HT-29 (cell line): ENCODE measurements at regions not wholly inside any gene's neighbourhood (a gene's known extent, or its start where the extent isn't known, plus 50 kb on each side); places are given as distances from the start of the nearest gene placed in this dataset.
A peak's percentile ranks its signal among the peaks of the same experiment; 100 is the strongest.
"Not testable (repeated sequence)": the region's sequence is repeated elsewhere in the genome, so short reads cannot be mapped to it uniquely, and the experiment has no call there.

Source experiments
- DNase-seq: peaks from one replicate; pipeline ENCODE4 v3.0.0-alpha.2; 2015; ENCODE audit warnings: low spot score

GRCh38 chr21:31819692-31820091, 53.1 kb upstream of the HUNK start:
- not testable (repeated sequence) for DNase-seq

GRCh38 chr21:31814356-31814755, 58.5 kb upstream of the HUNK start:
- not testable (repeated sequence) for DNase-seq

GRCh38 chr21:31813862-31814261, 59.0 kb upstream of the HUNK start:
- DNase-seq: no peak

GRCh38 chr21:31804008-31804394, 68.8 kb upstream of the HUNK start:
- DNase-seq: no peak

DNA sequence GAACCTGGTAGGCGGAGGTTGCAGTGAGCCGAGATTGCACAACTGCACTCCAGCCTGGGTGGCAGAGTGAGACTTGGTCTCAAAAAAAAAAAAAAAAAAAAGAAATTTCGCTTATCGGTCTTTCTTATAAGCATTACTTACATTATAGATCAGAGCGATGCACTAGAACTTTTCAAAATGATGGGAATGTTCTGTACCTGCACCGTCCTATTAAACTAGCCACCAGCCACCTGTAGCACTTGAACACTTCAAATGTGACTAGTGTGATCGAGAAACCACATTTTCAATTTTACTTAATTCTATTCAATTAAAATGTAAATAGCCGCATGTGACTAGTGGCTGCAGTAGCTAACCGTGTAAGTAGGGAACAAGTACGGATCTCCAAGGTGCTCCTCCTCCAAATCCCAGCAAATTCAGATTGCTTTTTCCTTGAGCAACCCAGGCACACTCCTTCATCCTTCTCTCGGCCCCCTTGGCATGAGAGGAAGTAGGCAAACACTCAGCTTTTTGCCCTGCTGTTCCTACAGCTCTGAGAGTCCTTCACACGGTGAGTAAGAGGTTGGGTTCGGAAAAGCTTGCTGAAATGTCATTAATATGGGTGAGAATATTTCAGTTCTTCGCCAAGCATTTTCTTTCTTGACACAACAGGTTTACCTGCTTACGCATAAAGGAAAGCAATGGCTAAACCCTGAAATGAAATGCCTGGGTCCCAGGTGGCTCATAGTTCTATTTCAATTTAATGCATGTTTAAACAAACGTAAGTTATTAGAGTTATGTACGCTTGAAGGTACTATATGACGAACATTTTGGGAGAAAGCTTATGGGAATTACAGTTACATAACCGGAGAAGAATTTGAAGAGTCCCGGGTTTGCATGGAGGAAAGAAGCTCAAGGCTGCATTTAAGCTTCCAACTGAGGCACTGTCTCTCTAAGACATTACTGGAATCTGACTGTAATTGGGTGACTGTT, 69.5 kb upstream of the HUNK start:
- no peak for DNase-seq

GRCh38 chr21:31802331-31802730, 70.4 kb upstream of the SCAF4 start:
- DNase-seq: no peak

GRCh38 chr21:31801551-31802219, 69.8 kb upstream of the SCAF4 start:
- no peak for DNase-seq

DNA sequence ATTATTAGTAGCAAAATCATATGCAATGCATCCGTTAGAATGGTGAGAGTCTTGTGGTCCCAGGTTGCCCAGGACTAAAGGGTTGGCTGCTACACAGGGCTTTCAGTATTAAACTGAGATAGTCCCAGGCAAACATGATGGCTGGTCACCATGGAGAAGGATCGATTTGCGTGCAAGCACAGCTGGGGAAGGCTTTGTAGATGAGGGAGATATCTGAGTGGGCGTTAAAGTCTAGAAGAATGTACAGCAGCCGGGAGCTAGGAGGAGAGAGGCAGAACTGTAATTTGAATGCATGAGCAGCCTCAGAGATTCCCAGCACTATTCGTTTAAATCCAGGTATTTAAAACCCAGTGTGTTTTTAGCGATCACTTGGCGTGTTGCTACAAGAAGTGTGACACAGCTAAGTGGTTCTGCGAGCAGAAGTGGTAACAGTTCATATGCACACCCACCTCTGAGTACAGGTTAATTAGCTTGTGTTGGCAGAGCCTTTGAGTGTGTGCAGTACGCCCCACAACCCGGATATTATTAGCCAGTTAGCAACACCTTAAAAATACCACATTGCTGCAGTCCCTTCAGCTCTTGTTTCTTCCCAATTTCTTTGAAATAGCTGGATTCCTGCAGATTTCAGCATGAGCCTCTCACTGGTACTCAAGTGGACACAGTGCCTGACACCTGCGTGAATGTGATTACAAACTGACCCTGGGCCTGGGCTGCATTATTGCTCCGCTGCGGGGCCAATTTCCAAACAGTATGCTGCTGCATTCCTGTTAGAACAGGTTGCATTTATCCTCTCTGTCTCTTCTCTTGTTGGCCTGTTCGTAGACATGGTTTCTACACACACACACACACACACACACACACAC, 67.2 kb upstream of the SCAF4 start:
- DNase-seq: no peak

GRCh38 chr21:31795992-31796391, 64.1 kb upstream of the SCAF4 start:
- DNase-seq: no peak

GRCh38 chr21:31790420-31790819, 58.5 kb upstream of the SCAF4 start:
- not testable (repeated sequence) for DNase-seq

GRCh38 chr21:31788581-31788980, 56.7 kb upstream of the SCAF4 start:
- DNase-seq: no peak

GRCh38 chr21:31787691-31788090, 55.8 kb upstream of the SCAF4 start:
- DNase-seq: not testable (repeated sequence)

DNA sequence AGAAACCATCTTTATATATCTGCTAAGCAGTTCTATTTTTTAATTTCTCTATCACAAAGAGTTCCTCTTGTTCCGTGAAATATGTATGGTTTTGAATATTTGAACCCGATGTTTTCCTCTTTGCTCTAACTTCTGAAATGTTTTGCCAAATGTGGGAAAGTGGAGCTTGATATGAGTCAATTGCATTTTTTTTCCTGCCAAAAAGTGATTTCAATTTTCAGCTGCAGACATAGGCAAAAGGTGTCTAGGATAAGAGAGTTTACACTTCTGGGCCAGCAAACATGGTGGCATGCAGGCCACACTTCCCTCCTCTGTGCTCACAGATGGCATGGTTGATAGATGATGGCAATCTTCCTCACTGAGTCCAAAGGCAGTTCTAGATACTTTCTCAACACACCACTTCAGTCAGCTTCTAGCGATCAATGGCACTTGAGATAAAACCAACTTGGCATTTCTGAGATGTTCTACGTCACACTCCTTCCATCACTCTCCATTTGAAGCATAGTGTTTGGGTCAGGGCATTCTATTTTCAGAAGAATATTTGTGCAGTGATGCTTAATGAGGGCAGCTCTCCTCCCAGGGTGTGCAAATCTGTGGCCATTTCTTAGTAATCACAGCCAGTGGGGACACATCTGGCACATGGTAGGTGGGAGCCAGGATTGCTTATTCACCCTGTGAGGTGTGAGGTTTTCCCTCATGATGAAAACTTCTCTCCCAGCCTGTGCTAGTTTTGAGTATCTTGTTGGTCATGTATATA, 54.4 kb upstream of the SCAF4 start:
- DNase-seq: no peak

DNA sequence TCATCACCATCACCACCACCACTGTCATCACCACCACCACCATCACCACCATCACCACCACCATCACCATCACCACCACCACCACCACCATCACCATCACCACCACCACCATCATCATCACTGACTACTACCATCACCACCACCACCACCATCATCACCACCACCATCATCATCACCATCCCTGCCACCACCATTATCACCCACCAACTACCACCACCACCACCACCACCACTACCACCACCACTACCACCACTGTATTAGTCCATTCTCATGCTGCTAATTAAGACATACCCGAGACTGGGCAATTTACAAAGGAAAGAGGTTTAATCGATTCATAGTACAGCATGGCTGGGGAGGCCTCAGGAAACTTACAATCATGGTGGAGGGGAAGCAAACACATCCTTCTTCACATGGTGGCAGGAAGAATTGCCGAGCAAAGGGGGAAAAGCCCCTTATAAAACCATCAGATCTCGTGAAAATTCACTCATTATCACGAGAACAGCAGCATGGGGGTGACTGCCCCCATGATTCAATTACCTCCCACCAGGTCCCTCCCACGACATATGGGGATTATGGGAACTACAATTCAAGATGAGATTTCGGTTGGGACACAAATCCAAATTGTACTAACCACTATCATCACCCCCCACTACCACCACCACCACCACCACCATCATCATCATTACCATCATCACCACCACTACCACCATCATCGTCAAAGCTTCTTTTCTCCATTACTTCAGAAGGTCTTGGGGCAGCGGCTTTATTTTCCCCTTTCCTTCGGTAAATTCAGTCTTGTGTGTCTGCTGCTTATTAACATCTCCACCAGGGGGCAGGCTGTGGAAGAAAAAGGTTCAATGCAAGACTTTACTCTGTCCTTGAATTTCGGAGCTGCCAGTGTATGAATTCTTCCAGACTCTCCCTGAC, 53.6 kb upstream of the SCAF4 start:
- DNase-seq: peak; percentile 52

GRCh38 chr21:31781737-31782136, 49.8 kb upstream of the SCAF4 start:
- no peak for DNase-seq
